ENCODE measurements at regions not wholly inside any gene's neighbourhood (a gene's known extent, or its start where the extent isn't known, plus 50 kb on each side); places are given as distances from the start of the nearest gene placed in this dataset.

GRCh38 chr21:39105836-39106235, 77.4 kb downstream of the PSMG1 start:
- DNase-seq (ENCODE audit: low spot score): no peak
- H3K9me3 Mint-ChIP-seq (ENCODE audit: unreplicated experiment): no peaks in the 10 kb centered on the region
- H3K27me3 Mint-ChIP-seq (ENCODE audit: unreplicated experiment): peaks cover 4% of the 10 kb centered on the region
- H3K27ac Mint-ChIP-seq (ENCODE audit: unreplicated experiment): no peak overlapping the region
- no peaks in the 10 kb centered on the region for H3K36me3 Mint-ChIP-seq (ENCODE audit: low read depth, unreplicated experiment)
- peaks cover 6% of the 10 kb centered on the region for H3K4me1 Mint-ChIP-seq (ENCODE audit: unreplicated experiment)
- H3K4me3 Mint-ChIP-seq (ENCODE audit: unreplicated experiment): no peak overlapping the region
- no peak for TF ChIP-seq CTCF (IDR thresholded peaks at IDR 0.05; ENCODE audit: unreplicated experiment)

- no peak overlapping the region for H3K27ac Mint-ChIP-seq (ENCODE audit: unreplicated experiment)
- H3K36me3 Mint-ChIP-seq (ENCODE audit: low read depth, unreplicated experiment): no peaks in the 10 kb centered on the region
Measured at GRCh38 chr21:39105341-39105765, 77.9 kb downstream of the PSMG1 start.

GRCh38 chr21:39104911-39105310, 78.3 kb downstream of the PSMG1 start:
- peaks cover 6% of the 10 kb centered on the region for H3K4me1 Mint-ChIP-seq (ENCODE audit: unreplicated experiment)
- no peaks in the 10 kb centered on the region for H3K9me3 Mint-ChIP-seq (ENCODE audit: unreplicated experiment)
- H3K36me3 Mint-ChIP-seq (ENCODE audit: low read depth, unreplicated experiment): no peaks in the 10 kb centered on the region
- DNase-seq (ENCODE audit: low spot score): no peak
- no peak overlapping the region for H3K27ac Mint-ChIP-seq (ENCODE audit: unreplicated experiment)
- peaks cover 4% of the 10 kb centered on the region for H3K27me3 Mint-ChIP-seq (ENCODE audit: unreplicated experiment)
- H3K4me3 Mint-ChIP-seq (ENCODE audit: unreplicated experiment): no peak overlapping the region
- no peak for TF ChIP-seq CTCF (IDR thresholded peaks at IDR 0.05; ENCODE audit: unreplicated experiment)

More at GRCh38 chr21:39105341-39105765, 77.9 kb downstream of the PSMG1 start:
- no peak for DNase-seq (ENCODE audit: low spot score)
- peaks cover 6% of the 10 kb centered on the region for H3K4me1 Mint-ChIP-seq (ENCODE audit: unreplicated experiment)
- TF ChIP-seq CTCF (IDR thresholded peaks at IDR 0.05; ENCODE audit: unreplicated experiment): no peak
- no peaks in the 10 kb centered on the region for H3K9me3 Mint-ChIP-seq (ENCODE audit: unreplicated experiment)
- H3K4me3 Mint-ChIP-seq (ENCODE audit: unreplicated experiment): no peak overlapping the region
- peaks cover 4% of the 10 kb centered on the region for H3K27me3 Mint-ChIP-seq (ENCODE audit: unreplicated experiment)

GRCh38 chr21:39103689-39104088, 79.6 kb downstream of the PSMG1 start:
- H3K36me3 Mint-ChIP-seq (ENCODE audit: low read depth, unreplicated experiment): no peaks in the 10 kb centered on the region
- peaks cover 13% of the 10 kb centered on the region for H3K4me1 Mint-ChIP-seq (ENCODE audit: unreplicated experiment)
- no peaks in the 10 kb centered on the region for H3K9me3 Mint-ChIP-seq (ENCODE audit: unreplicated experiment)
- H3K27me3 Mint-ChIP-seq (ENCODE audit: unreplicated experiment): peaks cover 2% of the 10 kb centered on the region
- TF ChIP-seq CTCF (IDR thresholded peaks at IDR 0.05; ENCODE audit: unreplicated experiment): no peak
- no peak overlapping the region for H3K4me3 Mint-ChIP-seq (ENCODE audit: unreplicated experiment)
- no peak for DNase-seq (ENCODE audit: low spot score)
- H3K27ac Mint-ChIP-seq (ENCODE audit: unreplicated experiment): no peak overlapping the region

- H3K4me3 Mint-ChIP-seq (ENCODE audit: unreplicated experiment): no peak overlapping the region
- H3K9me3 Mint-ChIP-seq (ENCODE audit: unreplicated experiment): no peaks in the 10 kb centered on the region
- H3K4me1 Mint-ChIP-seq (ENCODE audit: unreplicated experiment): peaks cover 27% of the 10 kb centered on the region
- no peak for DNase-seq (ENCODE audit: low spot score)
- no peaks in the 10 kb centered on the region for H3K36me3 Mint-ChIP-seq (ENCODE audit: low read depth, unreplicated experiment)
- no peak overlapping the region for H3K27ac Mint-ChIP-seq (ENCODE audit: unreplicated experiment)
- H3K27me3 Mint-ChIP-seq (ENCODE audit: unreplicated experiment): peaks cover 5% of the 10 kb centered on the region
- TF ChIP-seq CTCF (IDR thresholded peaks at IDR 0.05; ENCODE audit: unreplicated experiment): no peak
Measured at GRCh38 chr21:39099859-39100258, 83.4 kb downstream of the PSMG1 start.
